ENCODE measurements at regions not wholly inside any gene's neighbourhood (a gene's known extent, or its start where the extent isn't known, plus 50 kb on each side); places are given as distances from the start of the nearest gene placed in this dataset.

GRCh38 chr5:11998397-11998796 is 94.2 kb upstream of the CTNND2 start:
- POLR2A ChIA-PET (ENCODE audit: partially characterized antibody), result no interaction called here
- no peak overlapping the region for H2BK20ac ChIP-seq (ENCODE audit: low read length)
- CTCF ChIA-PET (ENCODE audit: partially characterized antibody), result no interaction called here
- no peak overlapping the region for H2BK15ac ChIP-seq (ENCODE audit: low read length)
- no peaks in the 10 kb centered on the region for H3K9me3 ChIP-seq (ENCODE audit: insufficient read depth in 2 of 2, low read depth in 1 of 2, low read length in 1 of 2)
- DNase-seq (ENCODE audit: low read depth in 1 of 2, low spot score in 2 of 2) (no peak), FAIRE-seq (no peak)
- no peak overlapping the region for H3K4ac ChIP-seq (replicated peaks; ENCODE audit: insufficient read length, low read depth, low read length)
- no peak overlapping the region for H3K23ac ChIP-seq (ENCODE audit: insufficient read length)
- no peak overlapping the region for H3K14ac ChIP-seq (ENCODE audit: insufficient read length)
- no peak overlapping the region for H4K5ac ChIP-seq (ENCODE audit: insufficient read length, low read depth, low read length)
- no peaks in the 10 kb centered on the region for H3K23me2 ChIP-seq (ENCODE audit: low read depth, low read length)
- H3K79me2 ChIP-seq (ENCODE audit: control insufficient read depth in 1 of 2, insufficient read depth in 2 of 2, low read length in 2 of 2), result no peaks in the 10 kb centered on the region
- no peaks in the 10 kb centered on the region for H3K79me1 ChIP-seq (ENCODE audit: low read depth, low read length)
- no peak overlapping the region for H3K4me3 ChIP-seq (ENCODE audit: extremely low read depth in 1 of 4, insufficient read depth in 2 of 4, low read depth in 3 of 4, low read length in 4 of 4)
- no peak overlapping the region for H3K4me2 ChIP-seq (ENCODE audit: insufficient read depth in 1 of 2, low read depth in 2 of 2, low read length in 2 of 2)
- no peak overlapping the region for H3K18ac ChIP-seq (ENCODE audit: extremely low read depth, low read length)
- peaks cover 0 to under 1% (median 0%) of the 10 kb centered on the region in 4 experiments; a peak in 1 of 7 replicates for H3K4me1 ChIP-seq (replicated peaks in 1 of 4; ENCODE audit: control insufficient read depth in 3 of 4, insufficient read depth in 4 of 4, low read length in 3 of 4)
- H3K36me3 ChIP-seq (ENCODE audit: control insufficient read depth in 2 of 4, insufficient read depth in 4 of 4, low read length in 3 of 4), result no peaks in the 10 kb centered on the region
- no peaks in the 10 kb centered on the region for H4K20me1 ChIP-seq (replicated peaks in 1 of 2; ENCODE audit: control insufficient read depth in 1 of 2, insufficient read depth in 2 of 2, low read length in 2 of 2)
- no peak overlapping the region for H2BK12ac ChIP-seq (ENCODE audit: low read depth, low read length)
- H3K9ac ChIP-seq (replicated peaks in 1 of 4; ENCODE audit: extremely low read depth in 1 of 4, low read depth in 3 of 4, low read length in 3 of 4), result no peak overlapping the region
- 0 out of 2 replicates have a peak, but pooled peaks have one; percentile 12 for TF ChIP-seq CEBPB (IDR thresholded peaks at IDR 0.05; ENCODE audit: low read depth, low read length)
- no peak for TF ChIP-seq EGR1 (IDR thresholded peaks at IDR 0.05; ENCODE audit: borderline replicate concordance, low read depth, low read length)
- H4K91ac ChIP-seq (replicated peaks; ENCODE audit: insufficient read length, low read length), result no peak overlapping the region
- H2BK5ac ChIP-seq (ENCODE audit: low read depth, low read length), result no peak overlapping the region
- no peak overlapping the region for H3K27ac ChIP-seq (ENCODE audit: low read depth, low read length)
- H2AK5ac ChIP-seq (ENCODE audit: low read depth, low read length), result no peak overlapping the region
- H3K27me3 ChIP-seq (replicated peaks in 1 of 4; ENCODE audit: control insufficient read depth in 3 of 4, extremely low read depth in 1 of 4, insufficient read depth in 3 of 4, low read length in 3 of 4), result no peaks in the 10 kb centered on the region
- H3K56ac ChIP-seq (replicated peaks; ENCODE audit: insufficient read length, low read depth, low read length), result no peak overlapping the region
- H4K8ac ChIP-seq (ENCODE audit: extremely low read depth, insufficient read depth, low read length), result no peak overlapping the region
- H2AFZ ChIP-seq (ENCODE audit: low read length), result no peak overlapping the region
- no peak overlapping the region for H2BK120ac ChIP-seq (replicated peaks; ENCODE audit: low read depth, low read length)

All from H1 (cell line).